ENCODE measurements at regions not wholly inside any gene's neighbourhood (a gene's known extent, or its start where the extent isn't known, plus 50 kb on each side); places are given as distances from the start of the nearest gene placed in this dataset.
A peak's percentile ranks its signal among the peaks of the same experiment; 100 is the strongest.

GRCh38 chr12:9343731-9344130 is 135.5 kb upstream of the PZP start:
- no peak overlapping the region for H4K8ac ChIP-seq (ENCODE audit: low read depth, low read length)
- no peaks in the 10 kb centered on the region for H3K79me1 ChIP-seq (ENCODE audit: low read depth, low read length)
- H3K9me3 ChIP-seq (replicated peaks in 1 of 2; ENCODE audit: control insufficient read depth in 2 of 2, insufficient read depth in 1 of 2, low read depth in 1 of 2, low read length in 2 of 2) = no peaks in the 10 kb centered on the region
- H2BK5ac ChIP-seq (ENCODE audit: low read length) = no peak overlapping the region
- peaks cover 0 to 12% of the 10 kb centered on the region in 2 donors for H3K36me3 ChIP-seq (replicated peaks in 1 of 2; ENCODE audit: control insufficient read depth in 2 of 2, insufficient read depth in 2 of 2, low read length in 2 of 2)
- H3K14ac ChIP-seq (ENCODE audit: low read length) = no peak overlapping the region
- H3K27me3 ChIP-seq (ENCODE audit: control insufficient read depth in 3 of 3, insufficient read depth in 3 of 3, low read depth in 1 of 3, low read length in 3 of 3) = no peaks in the 10 kb centered on the region
- H3K4me1 ChIP-seq (ENCODE audit: control insufficient read depth in 2 of 2, insufficient read depth in 1 of 2, low read depth in 1 of 2, low read length in 2 of 2) = no peaks in the 10 kb centered on the region
- no peak overlapping the region for H2AFZ ChIP-seq (ENCODE audit: low read length)
- H2BK120ac ChIP-seq (ENCODE audit: low read depth, low read length) = no peak overlapping the region
- no peak overlapping the region for H3K4ac ChIP-seq (ENCODE audit: low read length)
- no peak overlapping the region for H2BK12ac ChIP-seq (ENCODE audit: low read length)
- H3K9ac ChIP-seq (ENCODE audit: low read depth, low read length, poor library complexity) = no peak overlapping the region
- WGBS, 2 donors (ENCODE audit: extremely low coverage in 2 of 2, insufficient read length in 2 of 2, insufficient replicate concordance in 1 of 2) = no CpG with 5 or more reads among the region's 3 CpGs
- H2BK15ac ChIP-seq (ENCODE audit: low read length) = no peak overlapping the region
- no peak overlapping the region for H3K18ac ChIP-seq (ENCODE audit: low read length)
- H2AK5ac ChIP-seq (ENCODE audit: low read depth, low read length) = no peak overlapping the region
- no peak for DNase-seq (ENCODE audit: low spot score)
- peak overlapping the region; percentile 29 for H3K23ac ChIP-seq (ENCODE audit: low read depth, low read length, poor library complexity)
- no peak overlapping the region for H4K91ac ChIP-seq (ENCODE audit: low read depth, low read length, poor library complexity)
- H3K4me3 ChIP-seq (ENCODE audit: low read length in 2 of 2) = no peak overlapping the region
- H3K27ac ChIP-seq (replicated peaks; ENCODE audit: low read length) = no peak overlapping the region
- H3K4me2 ChIP-seq (ENCODE audit: insufficient read depth, low read length, poor library complexity, severe bottlenecking) = no peak overlapping the region

- no peak overlapping the region for H2BK120ac ChIP-seq (ENCODE audit: low read depth, low read length)
- no peak overlapping the region for H3K18ac ChIP-seq (ENCODE audit: low read length)
- H3K23ac ChIP-seq (ENCODE audit: low read depth, low read length, poor library complexity) = no peak overlapping the region
- DNase-seq (ENCODE audit: low spot score) = no peak
- H3K14ac ChIP-seq (ENCODE audit: low read length) = no peak overlapping the region
- H2BK5ac ChIP-seq (ENCODE audit: low read length) = no peak overlapping the region
- WGBS, 2 donors (ENCODE audit: extremely low coverage in 2 of 2, insufficient read length in 2 of 2, insufficient replicate concordance in 1 of 2) = no CpG with 5 or more reads among the region's 3 CpGs
- no peak overlapping the region for H2BK12ac ChIP-seq (ENCODE audit: low read length)
- H3K36me3 ChIP-seq (replicated peaks in 1 of 2; ENCODE audit: control insufficient read depth in 2 of 2, insufficient read depth in 2 of 2, low read length in 2 of 2) = peaks cover 0 to 11% of the 10 kb centered on the region in 2 donors
- no peak overlapping the region for H3K27ac ChIP-seq (replicated peaks; ENCODE audit: low read length)
- H4K8ac ChIP-seq (ENCODE audit: low read depth, low read length) = no peak overlapping the region
- H2AK5ac ChIP-seq (ENCODE audit: low read depth, low read length) = no peak overlapping the region
- no peak overlapping the region for H2AFZ ChIP-seq (ENCODE audit: low read length)
- H4K91ac ChIP-seq (ENCODE audit: low read depth, low read length, poor library complexity) = no peak overlapping the region
- H3K4ac ChIP-seq (ENCODE audit: low read length) = no peak overlapping the region
- H3K4me2 ChIP-seq (ENCODE audit: insufficient read depth, low read length, poor library complexity, severe bottlenecking) = no peak overlapping the region
- no peaks in the 10 kb centered on the region for H3K79me1 ChIP-seq (ENCODE audit: low read depth, low read length)
- no peaks in the 10 kb centered on the region for H3K9me3 ChIP-seq (replicated peaks in 1 of 2; ENCODE audit: control insufficient read depth in 2 of 2, insufficient read depth in 1 of 2, low read depth in 1 of 2, low read length in 2 of 2)
- H3K4me1 ChIP-seq (ENCODE audit: control insufficient read depth in 2 of 2, insufficient read depth in 1 of 2, low read depth in 1 of 2, low read length in 2 of 2) = no peaks in the 10 kb centered on the region
- H2BK15ac ChIP-seq (ENCODE audit: low read length) = no peak overlapping the region
- H3K27me3 ChIP-seq (ENCODE audit: control insufficient read depth in 3 of 3, insufficient read depth in 3 of 3, low read depth in 1 of 3, low read length in 3 of 3) = no peaks in the 10 kb centered on the region
- no peak overlapping the region for H3K4me3 ChIP-seq (ENCODE audit: low read length in 2 of 2)
- H3K9ac ChIP-seq (ENCODE audit: low read depth, low read length, poor library complexity) = no peak overlapping the region
Observed at GRCh38 chr12:9342614-9343353, 134.6 kb upstream of the PZP start.

- H3K27me3 ChIP-seq (ENCODE audit: control insufficient read depth in 3 of 3, insufficient read depth in 3 of 3, low read depth in 1 of 3, low read length in 3 of 3) = no peaks in the 10 kb centered on the region
- WGBS, 2 donors (ENCODE audit: extremely low coverage in 2 of 2, insufficient read length in 2 of 2, insufficient replicate concordance in 1 of 2) = no CpG with 5 or more reads among the region's 2 CpGs
Observed at GRCh38 chr12:9341260-9341585, 133.0 kb upstream of the PZP start.

GRCh38 chr12:9340422-9341259 is 132.4 kb upstream of the PZP start:
- H4K8ac ChIP-seq (ENCODE audit: low read depth, low read length) = no peak overlapping the region
- H3K4me2 ChIP-seq (ENCODE audit: insufficient read depth, low read length, poor library complexity, severe bottlenecking) = no peak overlapping the region
- no peak overlapping the region for H3K4me3 ChIP-seq (ENCODE audit: low read length in 2 of 2)
- DNase-seq (ENCODE audit: low spot score) = no peak
- H3K23ac ChIP-seq (ENCODE audit: low read depth, low read length, poor library complexity) = no peak overlapping the region
- H2BK120ac ChIP-seq (ENCODE audit: low read depth, low read length) = no peak overlapping the region
- H3K79me1 ChIP-seq (ENCODE audit: low read depth, low read length) = no peaks in the 10 kb centered on the region
- no peak overlapping the region for H2BK5ac ChIP-seq (ENCODE audit: low read length)
- H3K27ac ChIP-seq (replicated peaks; ENCODE audit: low read length) = no peak overlapping the region
- no peak overlapping the region for H2BK12ac ChIP-seq (ENCODE audit: low read length)
- no peak overlapping the region for H2BK15ac ChIP-seq (ENCODE audit: low read length)
- no peaks in the 10 kb centered on the region for H3K27me3 ChIP-seq (ENCODE audit: control insufficient read depth in 3 of 3, insufficient read depth in 3 of 3, low read depth in 1 of 3, low read length in 3 of 3)
- peaks cover 0 to 4% of the 10 kb centered on the region in 2 donors for H3K4me1 ChIP-seq (ENCODE audit: control insufficient read depth in 2 of 2, insufficient read depth in 1 of 2, low read depth in 1 of 2, low read length in 2 of 2)
- no peak overlapping the region for H3K14ac ChIP-seq (ENCODE audit: low read length)
- no peak overlapping the region for H3K4ac ChIP-seq (ENCODE audit: low read length)
- no peak overlapping the region for H2AFZ ChIP-seq (ENCODE audit: low read length)
- peaks cover 0 to 6% of the 10 kb centered on the region in 2 donors for H3K36me3 ChIP-seq (replicated peaks in 1 of 2; ENCODE audit: control insufficient read depth in 2 of 2, insufficient read depth in 2 of 2, low read length in 2 of 2)
- no peak overlapping the region for H3K18ac ChIP-seq (ENCODE audit: low read length)
- no CpG with 5 or more reads among the region's 8 CpGs for WGBS, 2 donors (ENCODE audit: extremely low coverage in 2 of 2, insufficient read length in 2 of 2, insufficient replicate concordance in 1 of 2)
- peaks cover 3 to 5% of the 10 kb centered on the region in 2 donors for H3K9me3 ChIP-seq (replicated peaks in 1 of 2; ENCODE audit: control insufficient read depth in 2 of 2, insufficient read depth in 1 of 2, low read depth in 1 of 2, low read length in 2 of 2)
- no peak overlapping the region for H2AK5ac ChIP-seq (ENCODE audit: low read depth, low read length)
- H3K9ac ChIP-seq (ENCODE audit: low read depth, low read length, poor library complexity) = no peak overlapping the region
- H4K91ac ChIP-seq (ENCODE audit: low read depth, low read length, poor library complexity) = no peak overlapping the region

More at GRCh38 chr12:9341260-9341585, 133.0 kb upstream of the PZP start:
- Histone ChIP-seq H2AFZ (ENCODE audit: low read length) (no peak overlapping the region), H3K79me1 (ENCODE audit: low read depth, low read length) (no peaks in the 10 kb centered on the region), H3K27ac (replicated peaks; ENCODE audit: low read length) (no peak overlapping the region), H3K4me1 (ENCODE audit: control insufficient read depth in 2 of 2, insufficient read depth in 1 of 2, low read depth in 1 of 2, low read length in 2 of 2) (no peaks in the 10 kb centered on the region), H3K9ac (ENCODE audit: low read depth, low read length, poor library complexity) (no peak overlapping the region), H3K18ac (ENCODE audit: low read length) (no peak overlapping the region), H3K4me2 (ENCODE audit: insufficient read depth, low read length, poor library complexity, severe bottlenecking) (no peak overlapping the region), H4K91ac (ENCODE audit: low read depth, low read length, poor library complexity) (no peak overlapping the region), H2AK5ac (ENCODE audit: low read depth, low read length) (no peak overlapping the region), H3K4ac (ENCODE audit: low read length) (no peak overlapping the region), H3K4me3 (ENCODE audit: low read length in 2 of 2) (no peak overlapping the region), H2BK120ac (ENCODE audit: low read depth, low read length) (no peak overlapping the region), H2BK5ac (ENCODE audit: low read length) (no peak overlapping the region), H4K8ac (ENCODE audit: low read depth, low read length) (no peak overlapping the region), H2BK15ac (ENCODE audit: low read length) (no peak overlapping the region), H2BK12ac (ENCODE audit: low read length) (no peak overlapping the region), H3K9me3 (replicated peaks in 1 of 2; ENCODE audit: control insufficient read depth in 2 of 2, insufficient read depth in 1 of 2, low read depth in 1 of 2, low read length in 2 of 2) (peaks cover 0 to 3% of the 10 kb centered on the region in 2 donors), H3K23ac (ENCODE audit: low read depth, low read length, poor library complexity) (no peak overlapping the region), H3K14ac (ENCODE audit: low read length) (no peak overlapping the region), H3K36me3 (replicated peaks in 1 of 2; ENCODE audit: control insufficient read depth in 2 of 2, insufficient read depth in 2 of 2, low read length in 2 of 2) (peaks cover 0 to 6% of the 10 kb centered on the region in 2 donors)
- no peak for DNase-seq (ENCODE audit: low spot score)
